Ovary (tissue), 7 donors: ENCODE measurements at regions not wholly inside any gene's neighbourhood (a gene's known extent, or its start where the extent isn't known, plus 50 kb on each side); places are given as distances from the start of the nearest gene placed in this dataset.

Experiments used
- DNase-seq, 5 donors: peaks; one replicate each; pipeline ENCODE4 v3.0.0-alpha.2; 2019 to 2020
- H3K27ac ChIP-seq, 2 donors: fragments of 200-600 bp; one replicate each; pipeline versions ENCODE4 v1.5.1 to v1.8.0; 2019 to 2022
- H3K27me3 ChIP-seq: fragments of 200-600 bp; one replicate; pipeline ENCODE4 v1.8.0; 2022
- H3K36me3 ChIP-seq: fragments of 200-600 bp; sonication (generic); one replicate; pipeline ENCODE4 v1.5.1; 2019
- H3K4me1 ChIP-seq: one replicate; pipeline ENCODE4 v1.8.1; 2013; ENCODE audit warnings: mild to moderate bottlenecking, moderate library complexity; ENCODE audit not compliant: insufficient read depth
- H3K4me3 ChIP-seq: fragments of 200-600 bp; sonication (generic); one replicate; pipeline ENCODE4 v1.5.1; 2017
- H3K9me3 ChIP-seq, 2 donors: fragments of 200-600 bp in 1 of 2; sonication (generic) in 1 of 2; one replicate each; pipeline versions ENCODE4 v1.5.1 to v1.8.1; 2013 to 2019; ENCODE audit warnings: mild to moderate bottlenecking in 1 of 2, moderate library complexity in 1 of 2
- CTCF ChIP-seq, 3 donors: fragments of 450-650 bp in 2 of 3; fragments of 200-600 bp in 1 of 3; IDR thresholded peaks; one replicate each; pipeline versions ENCODE4 v1.5.1 to v1.8.0; 2016 to 2022; ENCODE audit warnings: antibody characterized with exemption in 3 of 3, mild to moderate bottlenecking in 1 of 3
- EP300 ChIP-seq: sonication (generic); formaldehyde crosslinking; IDR thresholded peaks from one replicate; pipeline ENCODE4 v1.6.1; 2017; ENCODE audit warnings: antibody characterized with exemption
- POLR2A ChIP-seq: fragments of 450-650 bp; IDR thresholded peaks from one replicate; pipeline ENCODE4 v1.6.1; 2017; ENCODE audit warnings: antibody characterized with exemption, mild to moderate bottlenecking, moderate library complexity
- WGBS, 3 donors: extraction: QIAGEN DNeasy Blood & Tissue Kit in 1 of 3; methylation state at CpG; one replicate each; pipeline versions ENCODE4 v1.1.5 to v1.1.7; 2013 to 2017; 5-methylcytosine and 5-hydroxymethylcytosine counted together
- intact Hi-C, 4 donors: fragments of 100-400 bp; cut with DNase I; formaldehyde crosslinking; loops; one replicate each; pipeline versions ENCODE4 v1.11.0 to v1.15.1; 2022 to 2023
- donor health status: DM: no; HTN: no; CAD: no; lungs with moderate emphysema.
- donor health status: DM: no; HTN: no; CAD: no.
- donor health status: Bipolar disorder and iron deficiency.
- donor health status: DM: no; HTN: no; CAD: no.
- donor health status: DM: yes; HTN: yes; CAD: no.

DNA sequence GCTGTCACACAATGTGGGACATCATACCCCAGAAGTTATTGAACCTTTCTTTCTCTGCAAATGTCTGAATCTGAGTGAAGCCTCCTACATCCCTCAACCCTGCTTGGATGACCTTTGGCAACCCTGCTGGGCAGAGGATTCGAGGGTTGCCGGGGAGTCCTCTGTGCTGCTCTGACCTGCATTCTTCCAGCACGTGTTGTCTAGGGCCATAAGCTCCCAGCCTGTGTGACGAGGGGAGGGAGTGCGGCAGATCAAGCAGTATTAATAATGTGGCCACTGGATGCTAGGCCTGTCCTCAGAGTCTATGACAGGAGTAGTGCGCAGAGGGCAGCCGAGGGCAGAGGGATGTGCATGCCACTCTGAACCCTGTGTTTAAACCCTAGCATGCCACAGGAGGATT is 58.8 kb downstream of the RPL37A start:
- Histone ChIP-seq H3K27ac (no peak overlapping the region), H3K4me1 (peaks cover 2% of the 10 kb centered on the region), H3K27me3 (no peaks in the 10 kb centered on the region), H3K9me3 (no peaks in the 10 kb centered on the region), H3K4me3 (no peak overlapping the region), H3K36me3 (no peaks in the 10 kb centered on the region)
- no peak for TF ChIP-seq CTCF (IDR thresholded peaks at IDR 0.05)
- TF ChIP-seq POLR2A = no peak
- no peak for TF ChIP-seq EP300
- WGBS, 3 donors = 63 to 75% (median 66%) methylated on average over 7 of the region's 7 CpGs
- intact Hi-C loops = no loop called here
- DNase-seq = no peak

GRCh38 chr2:216557820-216558219 is 59.2 kb downstream of the RPL37A start:
- H3K4me3 ChIP-seq = no peak overlapping the region
- peaks cover 2% of the 10 kb centered on the region for H3K4me1 ChIP-seq
- DNase-seq = no peak
- no peaks in the 10 kb centered on the region for H3K9me3 ChIP-seq
- 82 to 92% (median 83%) methylated on average over 1 of the region's 1 CpG for WGBS, 3 donors
- intact Hi-C loops = no loop called here
- TF ChIP-seq POLR2A (no peak), EP300 (no peak), CTCF (IDR thresholded peaks at IDR 0.05) (no peak)
- no peaks in the 10 kb centered on the region for H3K27me3 ChIP-seq
- no peaks in the 10 kb centered on the region for H3K36me3 ChIP-seq
- no peak overlapping the region for H3K27ac ChIP-seq

DNA sequence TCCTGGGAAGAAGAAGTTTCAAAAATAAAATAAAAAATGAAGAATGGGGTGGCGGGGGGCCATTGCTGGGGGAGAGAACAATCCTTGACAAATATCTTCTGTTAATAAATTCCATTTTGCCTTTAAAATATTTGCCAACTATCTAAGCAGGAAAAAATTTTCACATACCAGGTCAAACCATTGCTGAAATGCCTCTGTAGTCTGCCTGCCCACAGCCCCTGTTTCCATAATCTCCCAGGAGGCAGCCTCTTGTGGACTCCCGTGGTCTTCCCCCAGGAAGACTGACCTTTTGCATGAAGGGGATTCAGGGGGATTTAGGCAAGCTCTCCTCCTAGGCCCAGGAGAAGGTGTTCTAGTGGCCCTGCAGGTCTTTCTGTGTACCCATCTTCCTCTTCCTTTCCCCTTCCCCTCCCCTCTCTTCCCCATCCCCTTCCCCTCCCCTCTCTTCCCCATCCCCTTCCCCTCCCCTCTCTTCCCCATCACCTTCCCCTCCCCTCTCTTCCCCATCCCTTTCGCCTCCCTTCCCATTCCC is 61.0 kb downstream of the RPL37A start:
- TF ChIP-seq POLR2A (no peak), EP300 (no peak), CTCF (IDR thresholded peaks at IDR 0.05) (no peak)
- Histone ChIP-seq H3K27me3 (no peaks in the 10 kb centered on the region), H3K4me1 (peaks cover 2% of the 10 kb centered on the region), H3K9me3 (no peaks in the 10 kb centered on the region), H3K27ac (no peak overlapping the region), H3K4me3 (no peak overlapping the region), H3K36me3 (no peaks in the 10 kb centered on the region)
- intact Hi-C loops = no loop called here
- 31 to 70% (median 44%) methylated on average over 2 to 3 of the region's 3 CpGs for WGBS, 3 donors
- DNase-seq = no peak

- TF ChIP-seq POLR2A = no peak
- no peak for TF ChIP-seq EP300
- TF ChIP-seq CTCF (IDR thresholded peaks at IDR 0.05) = no peak
- peaks cover 2% of the 10 kb centered on the region for H3K4me1 ChIP-seq
- H3K9me3 ChIP-seq = no peaks in the 10 kb centered on the region
- DNase-seq = peak; percentile 41 to 71 (median 53)
- no peaks in the 10 kb centered on the region for H3K27me3 ChIP-seq
- no peaks in the 10 kb centered on the region for H3K36me3 ChIP-seq
- WGBS, 3 donors = 2 to 7% (median 3%) methylated on average over 3 of the region's 3 CpGs
- H3K4me3 ChIP-seq = no peak overlapping the region
- intact Hi-C loops = no loop called here
- H3K27ac ChIP-seq = peak overlapping the region in 1 of 2 donors; percentile 31
Measured at GRCh38 chr2:216560838-216561270, 62.2 kb downstream of the RPL37A start.
